ENCODE measurements at regions not wholly inside any gene's neighbourhood (a gene's known extent, or its start where the extent isn't known, plus 50 kb on each side); places are given as distances from the start of the nearest gene placed in this dataset.

- H3K9me3 ChIP-seq: no peaks in the 10 kb centered on the region
- no peak for ATAC-seq
- 60 to 90% methylated on average over 1 to 2 of the region's 2 CpGs for WGBS, 2 donors (ENCODE audit: low coverage in 1 of 2)
Observed at GRCh38 chr2:173762221-173762620, 203.0 kb downstream of the SP3 start.

GRCh38 chr2:173762864-173763263 lies 202.3 kb downstream of the SP3 start:
- Histone ChIP-seq H3K4me3 (no peak overlapping the region), H3K27ac (no peak overlapping the region), H3K36me3 (no peaks in the 10 kb centered on the region), H3K27me3 (no peaks in the 10 kb centered on the region), H3K4me1 (peaks cover 0 to 9% (median 0%) of the 10 kb centered on the region in 3 donors), H3K9me3 (no peaks in the 10 kb centered on the region)
- WGBS, 2 donors (ENCODE audit: low coverage in 1 of 2): 92% methylated on average over 2 of the region's 2 CpGs; no CpG with 5 or more reads in 1 of the 2 donors
- TF ChIP-seq POLR2AphosphoS5 (IDR thresholded peaks at IDR 0.05): no peak
- TF ChIP-seq POLR2A (IDR thresholded peaks at IDR 0.05): no peak
- no peak for TF ChIP-seq EP300 (IDR thresholded peaks at IDR 0.05)
- no peak for ATAC-seq

More at GRCh38 chr2:173762221-173762620, 203.0 kb downstream of the SP3 start:
- no peak overlapping the region for H3K4me3 ChIP-seq
- TF ChIP-seq POLR2A (IDR thresholded peaks at IDR 0.05) (no peak), EP300 (IDR thresholded peaks at IDR 0.05) (no peak), POLR2AphosphoS5 (IDR thresholded peaks at IDR 0.05) (no peak)
- TF ChIP-seq, protein P1, sequence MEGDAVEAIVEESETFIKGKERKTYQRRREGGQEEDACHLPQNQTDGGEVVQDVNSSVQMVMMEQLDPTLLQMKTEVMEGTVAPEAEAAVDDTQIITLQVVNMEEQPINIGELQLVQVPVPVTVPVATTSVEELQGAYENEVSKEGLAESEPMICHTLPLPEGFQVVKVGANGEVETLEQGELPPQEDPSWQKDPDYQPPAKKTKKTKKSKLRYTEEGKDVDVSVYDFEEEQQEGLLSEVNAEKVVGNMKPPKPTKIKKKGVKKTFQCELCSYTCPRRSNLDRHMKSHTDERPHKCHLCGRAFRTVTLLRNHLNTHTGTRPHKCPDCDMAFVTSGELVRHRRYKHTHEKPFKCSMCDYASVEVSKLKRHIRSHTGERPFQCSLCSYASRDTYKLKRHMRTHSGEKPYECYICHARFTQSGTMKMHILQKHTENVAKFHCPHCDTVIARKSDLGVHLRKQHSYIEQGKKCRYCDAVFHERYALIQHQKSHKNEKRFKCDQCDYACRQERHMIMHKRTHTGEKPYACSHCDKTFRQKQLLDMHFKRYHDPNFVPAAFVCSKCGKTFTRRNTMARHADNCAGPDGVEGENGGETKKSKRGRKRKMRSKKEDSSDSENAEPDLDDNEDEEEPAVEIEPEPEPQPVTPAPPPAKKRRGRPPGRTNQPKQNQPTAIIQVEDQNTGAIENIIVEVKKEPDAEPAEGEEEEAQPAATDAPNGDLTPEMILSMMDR (IDR thresholded peaks at IDR 0.05): no peak
- no peaks in the 10 kb centered on the region for H3K36me3 ChIP-seq
- H3K27ac ChIP-seq: no peak overlapping the region
- no peaks in the 10 kb centered on the region for H3K27me3 ChIP-seq
- H3K4me1 ChIP-seq: peaks cover 0 to 9% (median 0%) of the 10 kb centered on the region in 3 donors

DNA sequence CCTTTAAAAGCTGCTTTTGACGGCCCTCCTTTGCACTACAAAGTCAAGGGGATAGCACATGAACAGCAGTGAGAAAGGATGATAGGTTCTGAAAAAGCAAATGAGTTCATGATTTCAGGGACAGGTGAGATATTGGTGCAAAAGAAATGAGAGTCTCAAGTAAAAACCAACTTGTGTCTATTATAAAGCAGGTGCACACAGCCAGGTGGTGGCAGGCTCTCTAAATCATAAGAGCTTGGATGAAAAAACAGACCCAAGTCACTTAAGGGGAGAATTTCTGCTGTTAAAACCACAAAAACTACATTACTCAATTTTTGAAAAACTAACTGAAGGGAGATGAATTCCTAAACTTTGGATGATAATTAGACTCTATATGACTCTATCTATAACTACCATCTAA lies 201.5 kb downstream of the SP3 start:
- Histone ChIP-seq H3K9me3 (no peaks in the 10 kb centered on the region), H3K4me3 (no peak overlapping the region), H3K27ac (no peak overlapping the region), H3K36me3 (no peaks in the 10 kb centered on the region), H3K4me1 (peaks cover 0 to 9% (median 0%) of the 10 kb centered on the region in 3 donors), H3K27me3 (no peaks in the 10 kb centered on the region)
- no CpG with 5 or more reads among the region's 1 CpG for WGBS, 2 donors (ENCODE audit: low coverage in 1 of 2)
- TF ChIP-seq EP300 (IDR thresholded peaks at IDR 0.05): no peak
- TF ChIP-seq POLR2A (IDR thresholded peaks at IDR 0.05): no peak
- TF ChIP-seq, protein P1 (IDR thresholded peaks at IDR 0.05): no peak
- no peak for TF ChIP-seq POLR2AphosphoS5 (IDR thresholded peaks at IDR 0.05)
- ATAC-seq: no peak

DNA sequence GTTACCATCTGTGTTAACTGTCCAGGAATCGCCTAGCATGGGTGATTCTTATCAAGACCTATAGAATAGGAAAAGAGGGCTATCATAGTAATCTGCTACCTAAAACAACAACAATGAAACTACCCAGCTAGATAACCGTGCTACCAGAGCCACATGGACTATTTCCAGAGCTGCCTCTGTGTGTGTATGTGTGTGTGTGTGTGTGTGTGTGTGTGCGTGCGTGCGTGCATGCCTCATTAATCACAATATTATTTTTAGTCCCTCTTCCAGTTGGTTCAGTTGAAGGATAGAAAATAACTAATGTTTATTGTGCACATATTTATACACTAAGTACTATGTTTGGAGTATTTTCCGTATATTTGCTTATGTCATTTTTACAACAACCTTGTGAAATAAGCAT lies 201.1 kb downstream of the SP3 start:
- no peak for ATAC-seq
- Histone ChIP-seq H3K27me3 (no peaks in the 10 kb centered on the region), H3K9me3 (no peaks in the 10 kb centered on the region), H3K27ac (no peak overlapping the region), H3K4me1 (peaks cover 0 to 9% (median 0%) of the 10 kb centered on the region in 3 donors), H3K36me3 (no peaks in the 10 kb centered on the region), H3K4me3 (no peak overlapping the region)
- TF ChIP-seq EP300 (IDR thresholded peaks at IDR 0.05) (no peak), POLR2A (IDR thresholded peaks at IDR 0.05) (no peak), POLR2AphosphoS5 (IDR thresholded peaks at IDR 0.05) (no peak)
- TF ChIP-seq, protein P1 (IDR thresholded peaks at IDR 0.05): no peak
- WGBS, 2 donors (ENCODE audit: low coverage in 1 of 2): 56 to 67% methylated on average over 6 of the region's 6 CpGs

DNA sequence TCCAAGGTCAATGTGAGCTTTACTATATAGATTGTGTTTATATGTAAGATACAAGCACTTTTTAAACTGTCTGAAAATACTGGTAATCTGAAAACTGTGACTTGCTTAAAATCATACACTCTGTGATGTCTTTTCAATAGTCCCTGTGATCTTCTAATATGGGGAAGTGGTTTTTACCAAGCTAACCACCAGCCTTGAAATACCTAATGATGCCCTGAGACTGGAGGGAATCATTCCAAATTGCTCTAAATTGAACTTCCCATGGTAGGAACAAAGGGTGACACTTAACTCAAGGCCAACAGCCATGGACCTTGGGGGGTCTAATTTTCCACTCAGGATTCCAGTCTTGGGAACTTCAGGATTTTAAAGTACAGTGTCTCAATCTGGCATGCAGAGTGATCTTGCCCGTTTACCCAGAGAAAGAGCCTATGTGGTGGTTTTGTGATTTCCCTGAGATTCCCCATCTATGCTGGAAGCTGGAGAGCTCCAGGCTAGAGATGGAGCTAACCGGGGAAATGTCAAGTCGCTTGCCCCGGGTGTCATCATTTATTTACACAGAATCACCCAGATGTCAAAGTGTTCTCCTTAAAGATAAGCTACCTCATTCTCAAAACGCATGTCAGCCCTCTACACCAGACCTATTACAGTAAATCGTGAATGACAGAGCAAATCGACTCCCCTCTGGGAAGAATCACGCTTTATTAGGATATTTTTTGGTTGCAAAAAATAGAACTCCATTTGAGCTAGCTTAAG lies 198.5 kb downstream of the SP3 start:
- ATAC-seq: no peak

More for the DNA sequence above, 198.5 kb downstream of the SP3 start:
- Histone ChIP-seq H3K4me1 (no peaks in the 10 kb centered on the region), H3K27me3 (no peaks in the 10 kb centered on the region), H3K4me3 (no peak overlapping the region), H3K27ac (no peak overlapping the region), H3K9me3 (no peaks in the 10 kb centered on the region), H3K36me3 (no peaks in the 10 kb centered on the region)
- WGBS, 2 donors (ENCODE audit: low coverage in 1 of 2): 65 to 74% methylated on average over 8 of the region's 8 CpGs
- TF ChIP-seq, protein P1 (IDR thresholded peaks at IDR 0.05): no peak
- TF ChIP-seq POLR2AphosphoS5 (IDR thresholded peaks at IDR 0.05): no peak
- no peak for TF ChIP-seq EP300 (IDR thresholded peaks at IDR 0.05)
- TF ChIP-seq POLR2A (IDR thresholded peaks at IDR 0.05): no peak

Measured in gastroesophageal sphincter (tissue), 4 donors.